HEK293 (cell line): ENCODE measurements at regions not wholly inside any gene's neighbourhood (a gene's known extent, or its start where the extent isn't known, plus 50 kb on each side); places are given as distances from the start of the nearest gene placed in this dataset.

Source experiments
- CTCF ChIA-PET: fragments of 350-600 bp; formaldehyde crosslinking; extraction: SDS; loops from one replicate; lab custom pipeline; 2021; ENCODE audit warnings: antibody characterized with exemption; lab: Yijun Ruan, JAX
- POLR2A ChIA-PET: fragments of 300-600 bp; formaldehyde crosslinking; extraction: SDS; loops from one replicate; lab custom pipeline; 2020; ENCODE audit warnings: antibody characterized with exemption, inconsistent platforms; lab: Yijun Ruan, JAX
- H3K27ac ChIP-seq: fragments of 200-500 bp; sonication (Bioruptor generic); 2 replicates; pipeline ENCODE4 v1.5.1; 2014; ENCODE audit warnings: low read depth, low read length, control low read depth, inconsistent platforms; ENCODE audit errors: extremely low read depth
- H3K36me3 ChIP-seq, 2 experiments: fragments of 200-500 bp in 1 of 2; sonication (Bioruptor generic) in 1 of 2; 1 replicate in 1 of 2; 2 replicates in 1 of 2; pipeline ENCODE4 v1.5.1; 2014 to 2017; ENCODE audit warnings: inconsistent platforms in 2 of 2, low read length in 2 of 2; ENCODE audit not compliant: control insufficient read depth in 2 of 2, insufficient read depth in 1 of 2
- H3K4me1 ChIP-seq: fragments of 200-500 bp; sonication (Bioruptor generic); 2 replicates; pipeline ENCODE4 v1.5.1; 2014; ENCODE audit warnings: mild to moderate bottlenecking, low read length, inconsistent platforms; ENCODE audit not compliant: control insufficient read depth, insufficient read depth
- H3K4me3 ChIP-seq: 2 replicates; pipeline ENCODE4 v1.5.1; 2011; ENCODE audit warnings: low read depth, mild to moderate bottlenecking, control low read depth, low read length, moderate library complexity
- H3K9me3 ChIP-seq: fragments of 200-500 bp; sonication (Bioruptor generic); 2 replicates; pipeline ENCODE4 v1.5.1; 2014; ENCODE audit warnings: low read depth, low read length, inconsistent platforms; ENCODE audit not compliant: control insufficient read depth, insufficient read depth
- AEBP2 ChIP-seq: fragments of 450-650 bp; formaldehyde crosslinking; IDR thresholded peaks from 2 replicates; pipeline ENCODE4 v1.5.1; 2016; ENCODE audit warnings: missing biosample characterization, missing genetic modification characterization, borderline replicate concordance
- GFI1B ChIP-seq: fragments of 450-650 bp; formaldehyde crosslinking; IDR thresholded peaks from 2 replicates; pipeline ENCODE4 v1.5.1; 2016; ENCODE audit warnings: missing biosample characterization, missing genetic modification characterization
- KLF17 ChIP-seq: fragments of 450-650 bp; formaldehyde crosslinking; IDR thresholded peaks from 2 replicates; pipeline ENCODE4 v1.5.1; 2016; ENCODE audit warnings: missing biosample characterization, missing genetic modification characterization
- MEIS1 ChIP-seq: sonication (generic); formaldehyde crosslinking; IDR thresholded peaks from 2 replicates; pipeline ENCODE4 v1.8.1; 2022; ENCODE audit warnings: missing genetic modification reagents, mild to moderate bottlenecking, borderline replicate concordance
- PBX3 ChIP-seq: sonication (generic); formaldehyde crosslinking; IDR thresholded peaks from 2 replicates; pipeline ENCODE4 v1.8.1; 2022; ENCODE audit warnings: mild to moderate bottlenecking, moderate library complexity, missing genetic modification reagents
- PRDM1 ChIP-seq: fragments of 450-650 bp; formaldehyde crosslinking; IDR thresholded peaks from 2 replicates; pipeline ENCODE4; 2016; ENCODE audit warnings: missing biosample characterization, missing genetic modification characterization
- SALL2 ChIP-seq: fragments of 450-650 bp; formaldehyde crosslinking; IDR thresholded peaks from 2 replicates; pipeline ENCODE4 v1.5.0; 2017; ENCODE audit warnings: missing biosample characterization, mild to moderate bottlenecking, missing genetic modification characterization, borderline replicate concordance
- SP2 ChIP-seq: fragments of 450-650 bp; formaldehyde crosslinking; IDR thresholded peaks from 2 replicates; pipeline ENCODE4 v1.5.1; 2016; ENCODE audit warnings: missing biosample characterization, missing genetic modification characterization
- TCF7L2 ChIP-seq: IDR thresholded peaks from 2 replicates; pipeline ENCODE4 v1.6.1; 2011; ENCODE audit warnings: low read depth, mild to moderate bottlenecking, inconsistent platforms, low read length, moderate library complexity, borderline replicate concordance
- ZBTB7A ChIP-seq: fragments of 450-650 bp; formaldehyde crosslinking; IDR thresholded peaks from 2 replicates; pipeline ENCODE4 v1.5.1; 2016; ENCODE audit warnings: low read depth, missing biosample characterization, missing genetic modification characterization
- ZEB2 ChIP-seq: fragments of 450-650 bp; formaldehyde crosslinking; IDR thresholded peaks from 2 replicates; pipeline ENCODE4 v1.5.1; 2016; ENCODE audit warnings: missing biosample characterization, missing genetic modification characterization
- ZNF114 ChIP-seq: fragments of 450-650 bp; formaldehyde crosslinking; IDR thresholded peaks from 2 replicates; pipeline ENCODE4 v1.5.0; 2017; ENCODE audit warnings: missing biosample characterization, missing genetic modification characterization
- ZNF148 ChIP-seq: fragments of 450-650 bp; formaldehyde crosslinking; IDR thresholded peaks from 2 replicates; pipeline ENCODE4 v1.5.0; 2017; ENCODE audit warnings: missing biosample characterization, missing genetic modification characterization, borderline replicate concordance
- ZNF155 ChIP-seq: fragments of 450-650 bp; formaldehyde crosslinking; IDR thresholded peaks from 2 replicates; pipeline ENCODE4 v1.5.1; 2016; ENCODE audit warnings: missing biosample characterization, missing genetic modification characterization
- ZNF280C ChIP-seq: fragments of 450-650 bp; formaldehyde crosslinking; IDR thresholded peaks from 2 replicates; pipeline ENCODE4 v1.5.1; 2016; ENCODE audit warnings: missing biosample characterization, missing genetic modification characterization
- ZNF341 ChIP-seq: fragments of 450-650 bp; formaldehyde crosslinking; IDR thresholded peaks from 2 replicates; pipeline ENCODE4; 2016; ENCODE audit warnings: low read depth, missing biosample characterization, missing genetic modification characterization
- ZNF350 ChIP-seq: fragments of 450-650 bp; formaldehyde crosslinking; IDR thresholded peaks from 2 replicates; pipeline ENCODE4 v1.5.0; 2017; ENCODE audit warnings: missing biosample characterization, mild to moderate bottlenecking, missing genetic modification characterization
- ZNF366 ChIP-seq: fragments of 450-650 bp; formaldehyde crosslinking; conservative IDR thresholded peaks from 2 replicates; pipeline ENCODE4 v1.5.1; 2016; ENCODE audit warnings: missing biosample characterization, missing genetic modification characterization
- ZNF473 ChIP-seq: fragments of 450-650 bp; formaldehyde crosslinking; IDR thresholded peaks from 2 replicates; pipeline ENCODE4 v1.5.1; 2017; ENCODE audit warnings: missing biosample characterization, missing genetic modification characterization
- ZNF544 ChIP-seq: fragments of 450-650 bp; formaldehyde crosslinking; IDR thresholded peaks from 2 replicates; pipeline ENCODE4 v1.5.0; 2017; ENCODE audit warnings: missing biosample characterization, missing genetic modification characterization
- ZNF580 ChIP-seq: fragments of 450-650 bp; formaldehyde crosslinking; IDR thresholded peaks from 2 replicates; pipeline ENCODE4 v1.5.1; 2016; ENCODE audit warnings: missing biosample characterization, missing genetic modification characterization
- ZNF654 ChIP-seq: fragments of 450-650 bp; formaldehyde crosslinking; IDR thresholded peaks from 2 replicates; pipeline ENCODE4 v1.5.1; 2016; ENCODE audit warnings: low read depth, missing biosample characterization, missing genetic modification characterization
- ZNF670 ChIP-seq: fragments of 450-650 bp; formaldehyde crosslinking; IDR thresholded peaks from 2 replicates; pipeline ENCODE4 v1.5.1; 2016; ENCODE audit warnings: missing biosample characterization, missing genetic modification characterization, low read depth
- ZNF707 ChIP-seq: fragments of 450-650 bp; formaldehyde crosslinking; IDR thresholded peaks from 2 replicates; pipeline ENCODE4 v1.5.1; 2016; ENCODE audit warnings: missing biosample characterization, missing genetic modification characterization
- ZNF785 ChIP-seq: fragments of 450-650 bp; formaldehyde crosslinking; IDR thresholded peaks from 2 replicates; pipeline ENCODE4 v1.5.1; 2016; ENCODE audit warnings: missing biosample characterization, missing genetic modification characterization

GRCh38 chr9:106403081-106403480 lies 459.9 kb upstream of the ZNF462 start (continued):
- TF ChIP-seq ZNF544: no peak
- no peak for TF ChIP-seq KLF17 (tag by site-specific recombination)
- TF ChIP-seq ZNF114 (tag by site-specific recombination): no peak
- TF ChIP-seq SP2 (tag by site-specific recombination): no peak

- no peak overlapping the region for H3K27ac ChIP-seq
- no peak for TF ChIP-seq SALL2 (tag by site-specific recombination)
- TF ChIP-seq ZNF350 (tag by site-specific recombination): no peak
- no peak for TF ChIP-seq ZNF341 (tag by site-specific recombination)
- TF ChIP-seq ZNF670 (tag by site-specific recombination): no peak
- no peak for TF ChIP-seq GFI1B
- TF ChIP-seq ZNF280C (tag by site-specific recombination): no peak
- TF ChIP-seq ZNF785 (tag by site-specific recombination): no peak
- TF ChIP-seq MEIS1: no peak
- TF ChIP-seq ZEB2: no peak
- TF ChIP-seq ZNF366 (tag by site-specific recombination): no peak
- no peak for TF ChIP-seq ZNF155 (tag by site-specific recombination)
- ChIA-PET POLR2A (no interaction called here), CTCF (interaction anchor here (0.7 kb wide), 1 partner anchor 149 kb away, joined by 3 read pairs; no protein-coding TSS in a partner anchor)
- H3K36me3 ChIP-seq: no peaks in the 10 kb centered on the region
- no peaks in the 10 kb centered on the region for H3K9me3 ChIP-seq
- H3K4me1 ChIP-seq: no peaks in the 10 kb centered on the region
- no peak overlapping the region for H3K4me3 ChIP-seq
Observed at GRCh38 chr9:106404137-106404536, 458.8 kb upstream of the ZNF462 start.

GRCh38 chr9:106405871-106406435 lies 457.0 kb upstream of the ZNF462 start:
- no peaks in the 10 kb centered on the region for H3K4me1 ChIP-seq
- H3K4me3 ChIP-seq: no peak overlapping the region
- POLR2A ChIA-PET: no interaction called here
- H3K27ac ChIP-seq: no peak overlapping the region
- no peaks in the 10 kb centered on the region for H3K9me3 ChIP-seq
- TF ChIP-seq TCF7L2: no peak
- no peak for TF ChIP-seq ZNF707 (tag by site-specific recombination)
- no peak for TF ChIP-seq ZNF580 (tag by site-specific recombination)
- TF ChIP-seq AEBP2: no peak
- TF ChIP-seq ZNF473: no peak
- no peak for TF ChIP-seq PBX3 (CRISPR knock-in tag)
- no peak for TF ChIP-seq PRDM1 (tag by site-specific recombination)
- TF ChIP-seq ZNF148: no peak
- no peak for TF ChIP-seq ZBTB7A
- no peak for TF ChIP-seq ZNF654 (tag by site-specific recombination)
- TF ChIP-seq, all 188 proteins: peak for 0
- no peaks in the 10 kb centered on the region for H3K36me3 ChIP-seq
- CTCF ChIA-PET: no interaction called here
